WTC11 (cell line): ENCODE measurements at regions not wholly inside any gene's neighbourhood (a gene's known extent, or its start where the extent isn't known, plus 50 kb on each side); places are given as distances from the start of the nearest gene placed in this dataset.

Source experiments
- ATAC-seq: fragments of 200-7000 bp; cut with Tn5 transposase; 2 replicates; pipeline ENCODE4 v1.10.0; 2021; ENCODE audit warnings: mild to moderate bottlenecking, moderate library complexity
- CTCF ChIA-PET: fragments of 300-600 bp; sonication (Branson Sonifier 250); formaldehyde crosslinking; loops from one replicate; lab custom pipeline; 2021; ENCODE audit warnings: antibody characterized with exemption; lab: Charles Lee
- POLR2A ChIA-PET: fragments of 350-600 bp; sonication (Branson Sonifier 250); formaldehyde crosslinking; loops from one replicate; lab custom pipeline; 2021; ENCODE audit warnings: antibody characterized with exemption; lab: Charles Lee
- DNase-seq: peaks from one replicate; pipeline ENCODE4 v3.0.0; 2021; ENCODE audit warnings: low spot score
- H3K27ac Mint-ChIP-seq: 2 replicates; pipeline ENCODE4 v1.8.0; 2021; ENCODE audit warnings: mixed read lengths
- H3K27me3 Mint-ChIP-seq: 2 replicates; pipeline ENCODE4 v1.8.0; 2021; ENCODE audit warnings: low read depth, mild to moderate bottlenecking, moderate library complexity, mixed read lengths
- H3K36me3 Mint-ChIP-seq: 2 replicates; pipeline ENCODE4 v1.8.0; 2021; ENCODE audit warnings: mixed read lengths
- H3K4me1 Mint-ChIP-seq: 2 replicates; pipeline ENCODE4 v1.8.0; 2022; ENCODE audit warnings: mixed read lengths
- H3K4me3 Mint-ChIP-seq: 2 replicates; pipeline ENCODE4 v1.8.0; 2021; ENCODE audit warnings: mild to moderate bottlenecking, moderate library complexity, mixed read lengths
- H3K9me3 Mint-ChIP-seq: 2 replicates; pipeline ENCODE4 v1.8.0; 2021; ENCODE audit warnings: mixed read lengths
- ARID4B ChIP-seq: sonication (generic); formaldehyde crosslinking; IDR thresholded peaks from 2 replicates; pipeline ENCODE4 v1.8.0; 2023; ENCODE audit warnings: missing genetic modification reagents, mild to moderate bottlenecking, borderline replicate concordance
- ATF2 ChIP-seq: sonication (generic); formaldehyde crosslinking; IDR thresholded peaks from 2 replicates; pipeline ENCODE4 v1.8.1; 2022; ENCODE audit warnings: low read depth, missing genetic modification reagents, borderline replicate concordance
- CDX4 ChIP-seq: fragments of 250-450 bp; sonication (Bioruptor Pico); IDR thresholded peaks from 2 replicates; pipeline ENCODE4 v1.9.0; 2021; ENCODE audit warnings: moderate library complexity, mild to moderate bottlenecking, inconsistent platforms, borderline replicate concordance
- E2F1 ChIP-seq: sonication (generic); formaldehyde crosslinking; IDR thresholded peaks from 2 replicates; pipeline ENCODE4 v1.8.0; 2022; ENCODE audit warnings: mild to moderate bottlenecking, missing genetic modification reagents
- ESRRA ChIP-seq: sonication (generic); formaldehyde crosslinking; IDR thresholded peaks from 2 replicates; pipeline ENCODE4 v1.8.1; 2022; ENCODE audit warnings: mild to moderate bottlenecking, missing genetic modification reagents, borderline replicate concordance
- ETV6 ChIP-seq: sonication (generic); formaldehyde crosslinking; IDR thresholded peaks from 2 replicates; pipeline ENCODE4 v1.8.1; 2022; ENCODE audit warnings: mild to moderate bottlenecking, missing genetic modification reagents
- FOXK1 ChIP-seq: sonication (generic); formaldehyde crosslinking; IDR thresholded peaks from 2 replicates; pipeline ENCODE4 v1.8.0; 2022; ENCODE audit warnings: mild to moderate bottlenecking, moderate library complexity, missing genetic modification reagents
- HMGA2 ChIP-seq: fragments of 250-450 bp; sonication (Bioruptor Pico); IDR thresholded peaks from 2 replicates; pipeline ENCODE4 v1.4.0; 2021; ENCODE audit warnings: mild to moderate bottlenecking, moderate library complexity
- IRF2 ChIP-seq: sonication (generic); formaldehyde crosslinking; IDR thresholded peaks from 2 replicates; pipeline ENCODE4 v1.8.0; 2022; ENCODE audit warnings: low read depth, missing genetic modification reagents, borderline replicate concordance
- MXD4 ChIP-seq: fragments of 250-450 bp; sonication (Bioruptor Pico); IDR thresholded peaks from 2 replicates; pipeline ENCODE4 v1.8.0; 2021; ENCODE audit warnings: mild to moderate bottlenecking, moderate library complexity, borderline replicate concordance
- OVOL2 ChIP-seq: fragments of 250-450 bp; sonication (Bioruptor Pico); IDR thresholded peaks from 2 replicates; pipeline ENCODE4 v1.9.0; 2021; ENCODE audit warnings: mild to moderate bottlenecking, borderline replicate concordance
- PREB ChIP-seq: sonication (generic); formaldehyde crosslinking; IDR thresholded peaks from 2 replicates; pipeline ENCODE4 v1.8.1; 2022; ENCODE audit warnings: mild to moderate bottlenecking, missing genetic modification reagents, moderate library complexity, borderline replicate concordance
- PRRX2 ChIP-seq: fragments of 250-450 bp; sonication (Bioruptor Pico); IDR thresholded peaks from 2 replicates; pipeline ENCODE4 v1.8.0; 2021; ENCODE audit warnings: mild to moderate bottlenecking
- RORB ChIP-seq: fragments of 250-450 bp; sonication (Bioruptor Pico); IDR thresholded peaks from 2 replicates; pipeline ENCODE4 v1.9.0; 2021; ENCODE audit warnings: mild to moderate bottlenecking
- SOX15 ChIP-seq: fragments of 250-450 bp; sonication (Bioruptor Pico); IDR thresholded peaks from 2 replicates; pipeline ENCODE4 v1.9.0; 2021; ENCODE audit warnings: mild to moderate bottlenecking
- TEAD1 ChIP-seq: sonication (generic); formaldehyde crosslinking; IDR thresholded peaks from 2 replicates; pipeline ENCODE4 v1.8.0; 2022; ENCODE audit warnings: mild to moderate bottlenecking, missing genetic modification reagents
- TP53 ChIP-seq: sonication (generic); formaldehyde crosslinking; IDR thresholded peaks from 2 replicates; pipeline ENCODE4 v1.8.1; 2023; ENCODE audit warnings: mild to moderate bottlenecking, missing genetic modification reagents
- USF1 ChIP-seq: sonication (generic); formaldehyde crosslinking; IDR thresholded peaks from 2 replicates; pipeline ENCODE4 v1.8.0; 2022; ENCODE audit warnings: mild to moderate bottlenecking, missing genetic modification reagents
- ZNF317 ChIP-seq: sonication (generic); formaldehyde crosslinking; IDR thresholded peaks from 2 replicates; pipeline ENCODE4 v1.8.1; 2023; ENCODE audit warnings: low read depth, mild to moderate bottlenecking, moderate library complexity, missing genetic modification reagents, borderline replicate concordance

- no peak for TF ChIP-seq PREB (CRISPR knock-in tag)
- no peak for TF ChIP-seq PRRX2 (CRISPR knock-in tag)
- no peak for TF ChIP-seq TEAD1 (CRISPR knock-in tag)
- no peak for TF ChIP-seq OVOL2 (CRISPR knock-in tag)
Measured at GRCh38 chr2:225797394-225797793, 397.9 kb downstream of the NYAP2 start (continued).

- no peak overlapping the region for H3K4me3 Mint-ChIP-seq
- CTCF ChIA-PET: no interaction called here
- no peaks in the 10 kb centered on the region for H3K9me3 Mint-ChIP-seq
- DNase-seq (no peak), ATAC-seq (no peak)
- TF ChIP-seq RORB (CRISPR knock-in tag) (no peak), ATF2 (no peak), PRRX2 (CRISPR knock-in tag) (no peak), ESRRA (CRISPR knock-in tag) (no peak), CDX4 (CRISPR knock-in tag) (no peak), FOXK1 (CRISPR knock-in tag) (no peak), HMGA2 (CRISPR knock-in tag) (no peak), TP53 (CRISPR knock-in tag) (no peak), SOX15 (no peak), IRF2 (CRISPR knock-in tag) (no peak), MXD4 (CRISPR knock-in tag) (no peak), USF1 (CRISPR knock-in tag) (no peak)
- H3K4me1 Mint-ChIP-seq: no peaks in the 10 kb centered on the region
- H3K36me3 Mint-ChIP-seq: no peaks in the 10 kb centered on the region
- H3K27me3 Mint-ChIP-seq: no peaks in the 10 kb centered on the region; the same call in 1 of the 2 replicates
- no peak overlapping the region for H3K27ac Mint-ChIP-seq
- POLR2A ChIA-PET: no interaction called here
Measured at GRCh38 chr2:225794652-225795400, 395.3 kb downstream of the NYAP2 start.

GRCh38 chr2:225793736-225794550 is 394.4 kb downstream of the NYAP2 start:
- no peak overlapping the region for H3K27ac Mint-ChIP-seq
- ChIA-PET CTCF (no interaction called here), POLR2A (no interaction called here)
- DNase-seq (no peak), ATAC-seq (no peak)
- H3K27me3 Mint-ChIP-seq: no peaks in the 10 kb centered on the region; the same call in 1 of the 2 replicates
- no peaks in the 10 kb centered on the region for H3K4me1 Mint-ChIP-seq
- no peaks in the 10 kb centered on the region for H3K9me3 Mint-ChIP-seq
- H3K4me3 Mint-ChIP-seq: no peak overlapping the region
- no peaks in the 10 kb centered on the region for H3K36me3 Mint-ChIP-seq
- no peak for TF ChIP-seq ETV6 (CRISPR knock-in tag)
- no peak for TF ChIP-seq CDX4 (CRISPR knock-in tag)
- TF ChIP-seq ARID4B (CRISPR knock-in tag): no peak
- TF ChIP-seq PREB (CRISPR knock-in tag): no peak
- TF ChIP-seq ZNF317: no peak
- TF ChIP-seq HMGA2 (CRISPR knock-in tag): no peak
- TF ChIP-seq E2F1: no peak
